Activated CD4-positive, alpha-beta T cell treated with anti-CD3 and anti-CD28 coated beads, Interleukin-2, amount 10 ng/mL, durations not matched to agents 24 days and 14 days (primary cell): ENCODE measurements at regions not wholly inside any gene's neighbourhood (a gene's known extent, or its start where the extent isn't known, plus 50 kb on each side); places are given as distances from the start of the nearest gene placed in this dataset.
"Not testable (repeated sequence)": the region's sequence is repeated elsewhere in the genome, so short reads cannot be mapped to it uniquely, and the experiment has no call there.

Experiments
- DNase-seq: peaks from one replicate; pipeline ENCODE4 v3.0.0; 2022
- H3K27ac Mint-ChIP-seq: one replicate; pipeline ENCODE4 v1.8.0; 2022; ENCODE audit warnings: mild to moderate bottlenecking, mixed read lengths
- H3K27me3 Mint-ChIP-seq: one replicate; pipeline ENCODE4 v1.8.0; 2022; ENCODE audit warnings: mixed read lengths
- H3K36me3 Mint-ChIP-seq: one replicate; pipeline ENCODE4 v1.8.0; 2022; ENCODE audit warnings: low read depth, mild to moderate bottlenecking, mixed read lengths
- H3K4me1 Mint-ChIP-seq: one replicate; pipeline ENCODE4 v1.8.0; 2021; ENCODE audit warnings: mixed read lengths
- H3K4me3 Mint-ChIP-seq: one replicate; pipeline ENCODE4 v1.8.0; 2022; ENCODE audit warnings: mild to moderate bottlenecking, moderate library complexity, mixed read lengths
- H3K9me3 Mint-ChIP-seq: one replicate; pipeline ENCODE4 v1.8.0; 2021; ENCODE audit warnings: mixed read lengths
- intact Hi-C: fragments of 100-400 bp; cut with micrococcal nuclease; formaldehyde crosslinking; loops from one replicate; pipeline ENCODE4 v1.15.1; 2023

GRCh38 chr4:103318327-103318726, 120.2 kb upstream of the CENPE start:
- DNase-seq, result no peak
- intact Hi-C loops, result no loop called here
- Mint-ChIP-seq H3K27me3 (no peaks in the 10 kb centered on the region), H3K9me3 (peaks cover 9% of the 10 kb centered on the region), H3K27ac (no peak overlapping the region), H3K4me1 (no peaks in the 10 kb centered on the region), H3K36me3 (no peaks in the 10 kb centered on the region), H3K4me3 (no peak overlapping the region)

GRCh38 chr4:103308248-103308561, 110.1 kb upstream of the CENPE start:
- Mint-ChIP-seq H3K9me3 (no peaks in the 10 kb centered on the region), H3K27ac (no peak overlapping the region), H3K36me3 (no peaks in the 10 kb centered on the region), H3K4me1 (no peaks in the 10 kb centered on the region), H3K4me3 (no peak overlapping the region), H3K27me3 (no peaks in the 10 kb centered on the region)
- DNase-seq, result no peak
- intact Hi-C loops, result no loop called here

- no peak overlapping the region for H3K27ac Mint-ChIP-seq
- H3K36me3 Mint-ChIP-seq, result no peaks in the 10 kb centered on the region
- H3K4me3 Mint-ChIP-seq, result no peak overlapping the region
- intact Hi-C loops, result no loop called here
- H3K27me3 Mint-ChIP-seq, result no peaks in the 10 kb centered on the region
- no peaks in the 10 kb centered on the region for H3K9me3 Mint-ChIP-seq
- no peak for DNase-seq
- H3K4me1 Mint-ChIP-seq, result no peaks in the 10 kb centered on the region
Measured at GRCh38 chr4:103307453-103308247, 109.5 kb upstream of the CENPE start.

GRCh38 chr4:103306870-103307375, 108.8 kb upstream of the CENPE start:
- intact Hi-C loops, result no loop called here
- H3K27me3 Mint-ChIP-seq, result no peaks in the 10 kb centered on the region
- H3K36me3 Mint-ChIP-seq, result no peaks in the 10 kb centered on the region
- H3K27ac Mint-ChIP-seq, result no peak overlapping the region
- DNase-seq, result no peak
- H3K4me1 Mint-ChIP-seq, result no peaks in the 10 kb centered on the region
- no peaks in the 10 kb centered on the region for H3K9me3 Mint-ChIP-seq
- H3K4me3 Mint-ChIP-seq, result no peak overlapping the region

DNA sequence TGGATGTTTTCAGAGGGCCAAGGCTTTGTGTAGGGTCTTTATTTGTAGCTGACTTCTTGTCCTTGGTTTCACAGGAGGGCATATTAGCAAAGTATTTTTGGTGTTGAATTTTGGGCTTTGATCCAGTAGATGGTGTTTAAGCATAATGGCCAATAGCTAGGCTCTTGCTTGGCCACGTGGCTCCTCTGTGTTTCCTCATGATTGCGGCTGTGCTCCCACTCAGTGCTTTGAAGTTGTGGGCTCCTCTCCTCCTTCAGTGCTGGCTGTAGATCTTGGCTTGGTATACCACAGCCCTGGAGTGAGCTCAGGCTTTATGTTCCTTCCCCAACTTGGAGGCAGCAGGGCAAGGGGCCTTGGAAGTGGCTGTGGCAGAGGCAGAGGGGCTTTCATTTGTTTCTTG, 107.2 kb upstream of the CENPE start:
- H3K4me3 Mint-ChIP-seq, result no peak overlapping the region
- H3K9me3 Mint-ChIP-seq, result no peaks in the 10 kb centered on the region
- H3K27me3 Mint-ChIP-seq, result no peaks in the 10 kb centered on the region
- intact Hi-C loops, result no loop called here
- H3K27ac Mint-ChIP-seq, result no peak overlapping the region
- no peaks in the 10 kb centered on the region for H3K4me1 Mint-ChIP-seq
- DNase-seq, result no peak
- H3K36me3 Mint-ChIP-seq, result no peaks in the 10 kb centered on the region

GRCh38 chr4:103303011-103303410, 104.9 kb upstream of the CENPE start:
- no peak for DNase-seq
- Mint-ChIP-seq H3K4me3 (no peak overlapping the region), H3K27me3 (no peaks in the 10 kb centered on the region), H3K36me3 (no peaks in the 10 kb centered on the region), H3K27ac (no peak overlapping the region), H3K4me1 (no peaks in the 10 kb centered on the region), H3K9me3 (no peaks in the 10 kb centered on the region)
- intact Hi-C loops, result no loop called here

DNA sequence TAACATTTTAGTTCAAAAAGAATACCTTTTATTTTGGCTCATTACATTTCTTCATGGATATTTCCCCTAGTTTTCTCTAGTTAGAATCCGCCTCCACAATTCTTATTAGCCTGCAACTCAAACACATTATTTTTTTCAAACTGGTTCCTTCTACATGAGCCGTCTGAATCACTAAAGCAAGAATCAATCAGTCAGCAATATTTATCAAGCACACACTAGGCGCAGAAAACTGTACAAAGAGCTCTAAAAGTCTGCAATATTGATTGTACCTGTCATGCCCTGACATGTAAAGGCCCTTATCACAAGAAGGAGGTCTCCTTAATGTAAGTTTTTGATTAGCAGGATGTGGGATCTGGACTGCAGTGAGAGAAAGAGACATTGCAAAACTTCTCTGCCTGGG, 94.8 kb upstream of the CENPE start:
- no peak overlapping the region for H3K4me3 Mint-ChIP-seq
- H3K36me3 Mint-ChIP-seq, result no peaks in the 10 kb centered on the region
- intact Hi-C loops, result no loop called here
- H3K9me3 Mint-ChIP-seq, result no peaks in the 10 kb centered on the region
- no peak for DNase-seq
- no peaks in the 10 kb centered on the region for H3K27me3 Mint-ChIP-seq
- H3K27ac Mint-ChIP-seq, result no peak overlapping the region
- H3K4me1 Mint-ChIP-seq, result no peaks in the 10 kb centered on the region

DNA sequence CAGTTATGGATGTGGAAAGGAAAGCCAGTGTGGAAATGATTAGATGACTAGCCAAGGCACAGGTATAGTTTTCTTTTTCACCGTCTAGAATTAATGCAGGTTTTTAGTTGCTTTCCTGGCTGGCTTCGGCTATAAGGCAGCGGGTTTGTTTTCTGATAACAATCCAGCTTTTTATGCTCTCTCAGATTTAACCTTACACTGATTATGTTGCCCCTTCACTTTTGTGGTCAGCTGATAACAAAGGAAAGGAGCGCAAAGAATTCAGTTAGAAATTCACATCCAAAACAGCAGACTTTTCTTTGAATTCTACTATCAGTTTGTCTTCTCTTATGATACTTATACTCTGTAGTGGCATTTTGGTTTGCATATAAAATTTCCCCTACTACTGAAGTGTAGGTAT, 94.2 kb upstream of the CENPE start:
- intact Hi-C loops, result no loop called here
- Mint-ChIP-seq H3K4me3 (no peak overlapping the region), H3K9me3 (no peaks in the 10 kb centered on the region), H3K36me3 (no peaks in the 10 kb centered on the region), H3K4me1 (no peaks in the 10 kb centered on the region), H3K27ac (no peak overlapping the region), H3K27me3 (no peaks in the 10 kb centered on the region)
- DNase-seq, result no peak

DNA sequence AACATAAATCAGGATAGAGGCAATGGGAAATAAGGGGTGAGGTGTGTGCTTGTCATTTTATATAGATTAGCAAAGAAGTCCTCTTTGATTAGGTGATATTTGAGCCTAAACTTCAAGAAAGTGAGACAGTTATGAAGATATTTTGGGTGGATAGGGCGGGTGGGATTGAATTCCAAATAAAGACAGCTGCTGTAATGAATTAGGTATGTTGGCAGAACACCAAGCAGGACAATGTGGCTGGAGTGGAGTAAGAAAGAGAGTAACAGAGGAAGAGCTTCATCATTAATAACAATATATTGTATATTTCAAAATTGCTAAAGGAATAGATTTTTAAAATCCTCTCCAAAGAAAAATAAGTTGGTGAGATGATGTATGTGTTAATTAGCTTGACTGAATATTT, 91.0 kb upstream of the CENPE start:
- no peak overlapping the region for H3K27ac Mint-ChIP-seq
- no peaks in the 10 kb centered on the region for H3K27me3 Mint-ChIP-seq
- intact Hi-C loops, result no loop called here
- H3K9me3 Mint-ChIP-seq, result no peaks in the 10 kb centered on the region
- no peak for DNase-seq
- no peaks in the 10 kb centered on the region for H3K4me1 Mint-ChIP-seq
- no peaks in the 10 kb centered on the region for H3K36me3 Mint-ChIP-seq
- H3K4me3 Mint-ChIP-seq, result no peak overlapping the region

DNA sequence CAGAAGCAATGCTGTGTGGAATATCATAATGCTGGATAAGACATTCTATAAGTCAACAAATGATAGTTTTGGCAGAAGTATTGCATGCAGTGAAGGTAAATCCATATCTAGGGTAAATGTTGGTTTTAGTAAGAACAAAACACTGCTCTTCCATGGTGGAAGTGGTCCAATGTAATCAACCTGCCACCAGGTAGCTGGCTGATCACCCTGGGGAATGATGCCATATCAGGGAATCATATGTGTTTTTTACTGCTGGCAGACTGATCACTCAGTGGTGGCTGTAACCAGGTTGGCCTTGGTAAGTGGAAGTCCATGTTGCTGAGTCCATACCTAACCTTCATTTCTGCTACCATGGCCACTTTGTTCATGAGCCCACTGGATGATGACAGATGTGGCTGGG, 74.0 kb upstream of the CENPE start:
- Mint-ChIP-seq H3K27ac (no peak overlapping the region), H3K27me3 (no peaks in the 10 kb centered on the region), H3K36me3 (no peaks in the 10 kb centered on the region), H3K4me3 (no peak overlapping the region), H3K9me3 (peaks cover 5% of the 10 kb centered on the region), H3K4me1 (no peaks in the 10 kb centered on the region)
- intact Hi-C loops, result no loop called here
- DNase-seq, result no peak

- no peak overlapping the region for H3K27ac Mint-ChIP-seq
- no peak overlapping the region for H3K4me3 Mint-ChIP-seq
- no peaks in the 10 kb centered on the region for H3K4me1 Mint-ChIP-seq
- H3K27me3 Mint-ChIP-seq, result no peaks in the 10 kb centered on the region
- no peak for DNase-seq
- intact Hi-C loops, result no loop called here
- H3K9me3 Mint-ChIP-seq, result peaks cover 5% of the 10 kb centered on the region
- no peaks in the 10 kb centered on the region for H3K36me3 Mint-ChIP-seq
Measured at GRCh38 chr4:103268746-103269145, 70.6 kb upstream of the CENPE start.

DNA sequence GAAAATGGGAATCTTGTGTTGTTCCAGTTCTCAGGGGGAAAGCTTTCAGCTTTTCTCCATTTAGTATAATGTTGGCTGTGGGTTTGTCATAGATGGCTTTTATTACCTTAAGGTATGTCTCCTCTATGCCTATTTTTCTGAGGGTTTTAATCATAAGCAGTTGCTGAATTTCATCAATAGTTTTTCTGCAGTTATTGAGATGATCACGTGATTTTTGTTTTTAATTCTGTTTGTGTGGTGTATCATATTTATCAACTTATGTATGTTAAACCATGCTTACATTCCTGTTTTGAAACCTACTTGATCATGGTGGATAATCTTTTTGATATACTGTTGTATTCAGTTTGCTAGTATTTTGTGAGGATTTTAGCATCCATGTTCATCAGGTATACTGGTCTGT, 66.8 kb upstream of the CENPE start:
- DNase-seq, result no peak
- H3K9me3 Mint-ChIP-seq, result no peaks in the 10 kb centered on the region
- intact Hi-C loops, result no loop called here
- no peak overlapping the region for H3K4me3 Mint-ChIP-seq
- no peaks in the 10 kb centered on the region for H3K4me1 Mint-ChIP-seq
- H3K36me3 Mint-ChIP-seq, result no peaks in the 10 kb centered on the region
- H3K27ac Mint-ChIP-seq, result no peak overlapping the region
- H3K27me3 Mint-ChIP-seq, result peaks cover 3% of the 10 kb centered on the region

DNA sequence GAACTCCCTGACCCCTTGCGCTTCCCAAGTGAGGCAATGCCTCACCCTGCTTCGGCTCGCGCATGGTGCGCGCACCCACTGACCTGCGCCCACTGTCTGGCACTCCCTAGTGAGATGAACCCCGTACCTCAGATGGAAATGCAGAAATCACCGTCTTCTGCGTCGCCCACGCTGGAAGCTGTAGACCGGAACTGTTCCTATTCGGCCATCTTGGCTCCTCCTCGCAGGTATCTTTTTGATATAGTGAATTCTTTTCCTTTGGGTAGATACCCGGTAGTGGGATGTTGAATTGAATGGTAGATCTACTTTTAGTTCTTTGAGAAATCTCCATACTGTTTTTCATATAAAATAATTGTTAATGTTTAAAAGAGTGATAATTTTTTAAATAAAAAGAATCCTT, 57.9 kb upstream of the CENPE start:
- H3K4me1 Mint-ChIP-seq, H3K9me3 Mint-ChIP-seq, H3K36me3 Mint-ChIP-seq, H3K4me3 Mint-ChIP-seq, intact Hi-C loops, H3K27me3 Mint-ChIP-seq, DNase-seq, H3K27ac Mint-ChIP-seq: not testable (repeated sequence)
